Stimulated activated CD4-positive, alpha-beta T cell treated with anti-CD3 and anti-CD28 coated beads, Interleukin-2, amount 100 ng/mL, for 4 hours (primary cell): ENCODE measurements at regions not wholly inside any gene's neighbourhood (a gene's known extent, or its start where the extent isn't known, plus 50 kb on each side); places are given as distances from the start of the nearest gene placed in this dataset.

Experiments used
- DNase-seq: peaks from one replicate; pipeline ENCODE4 v3.0.0-alpha.2; 2020; ENCODE audit warnings: low read depth

DNA sequence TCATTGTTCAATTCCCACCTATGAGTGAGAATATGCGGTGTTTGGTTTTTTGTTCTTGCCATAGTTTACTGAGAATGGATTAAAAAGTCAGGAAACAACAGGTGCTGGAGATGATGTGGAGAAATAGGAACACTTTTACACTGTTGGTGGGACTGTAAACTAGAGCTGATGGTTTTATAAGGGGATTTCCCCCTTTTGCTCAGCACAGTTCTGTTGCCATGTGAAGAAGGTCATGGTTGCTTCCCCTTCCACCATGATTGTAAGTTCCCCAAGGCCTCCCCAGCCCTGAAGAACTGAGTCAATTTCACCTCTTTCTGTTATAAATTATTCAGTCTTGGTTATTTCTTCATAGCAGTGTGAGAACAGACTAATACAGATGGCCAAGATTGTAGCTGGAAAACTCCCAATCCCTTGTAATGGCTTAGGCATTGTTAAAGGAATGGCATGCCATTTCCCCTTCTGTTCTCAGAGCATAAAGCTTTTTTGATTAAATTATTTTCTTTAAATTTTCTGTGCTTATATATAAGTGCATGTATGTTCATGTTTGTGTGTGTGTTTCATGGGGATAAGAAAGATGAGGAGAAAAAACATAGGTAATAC, 144.8 kb downstream of the BACH1 start:
- DNase-seq = no peak

DNA sequence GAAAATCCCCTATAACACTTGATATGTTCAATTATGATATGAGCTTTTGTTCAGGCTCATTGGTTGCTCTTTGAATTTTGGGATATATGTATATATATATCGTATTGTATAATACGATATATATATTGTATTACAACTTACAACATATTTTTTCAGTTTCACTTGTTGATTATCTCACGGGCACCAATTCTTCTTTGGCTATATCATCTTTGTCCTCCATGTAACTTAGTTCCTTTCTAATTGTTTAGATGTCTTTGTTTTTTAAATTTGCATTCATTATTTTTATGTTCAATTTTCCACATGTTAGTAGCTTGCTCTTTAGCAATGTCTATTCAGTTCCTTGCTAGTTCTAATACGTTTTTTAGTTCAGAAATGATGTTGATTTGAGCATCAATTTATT, 150.0 kb downstream of the BACH1 start:
- no peak for DNase-seq

DNA sequence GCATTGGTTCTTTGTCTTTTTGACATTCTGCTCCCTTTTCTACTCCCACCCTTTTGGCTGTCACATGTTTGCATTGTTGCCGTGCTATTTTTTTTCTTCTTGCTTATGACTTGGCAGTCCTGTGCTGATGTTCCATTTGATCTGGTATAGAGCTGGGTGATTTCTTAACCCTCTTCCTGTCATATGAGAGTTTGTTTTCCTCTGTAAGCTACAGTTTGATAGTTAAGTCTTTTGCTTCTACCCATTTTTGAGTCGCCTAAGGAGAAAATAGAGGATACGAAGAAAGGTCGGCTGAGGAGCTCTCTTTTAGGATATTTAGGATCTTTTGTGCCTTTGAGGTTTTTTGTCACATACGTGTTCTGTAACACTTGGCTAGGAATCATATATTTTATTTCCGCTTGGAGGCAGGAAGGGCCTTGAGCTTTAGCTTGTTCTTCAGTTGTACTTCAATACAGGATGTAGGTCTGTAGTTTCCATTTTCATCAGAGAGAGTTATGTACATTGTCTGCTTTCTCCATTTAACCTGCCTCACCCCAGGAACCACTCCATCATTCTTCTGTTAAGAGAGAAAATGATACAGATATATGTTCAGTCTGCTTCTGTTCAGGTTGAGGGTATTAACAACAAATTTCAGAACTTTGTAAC, 150.7 kb downstream of the BACH1 start:
- DNase-seq = no peak

DNA sequence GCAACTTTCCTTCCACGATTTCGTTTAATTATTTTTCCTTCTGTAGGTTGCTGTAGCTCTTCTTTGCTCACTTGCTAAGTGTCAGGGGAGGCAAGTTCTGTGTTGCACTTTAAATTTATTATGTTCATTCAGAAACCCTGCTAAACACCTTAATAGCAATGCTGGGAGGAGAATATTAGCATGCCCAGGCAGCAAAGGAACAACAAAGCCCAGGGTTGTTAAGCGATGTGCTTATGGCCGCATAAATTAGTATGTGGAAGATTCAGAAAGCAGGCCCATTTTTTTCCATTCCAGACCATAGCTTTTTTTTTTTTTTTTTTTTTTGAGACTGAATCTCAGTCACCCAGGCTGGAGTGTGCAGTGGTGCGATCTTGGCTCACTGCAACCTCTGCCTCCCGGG, 151.3 kb downstream of the BACH1 start:
- no peak for DNase-seq

DNA sequence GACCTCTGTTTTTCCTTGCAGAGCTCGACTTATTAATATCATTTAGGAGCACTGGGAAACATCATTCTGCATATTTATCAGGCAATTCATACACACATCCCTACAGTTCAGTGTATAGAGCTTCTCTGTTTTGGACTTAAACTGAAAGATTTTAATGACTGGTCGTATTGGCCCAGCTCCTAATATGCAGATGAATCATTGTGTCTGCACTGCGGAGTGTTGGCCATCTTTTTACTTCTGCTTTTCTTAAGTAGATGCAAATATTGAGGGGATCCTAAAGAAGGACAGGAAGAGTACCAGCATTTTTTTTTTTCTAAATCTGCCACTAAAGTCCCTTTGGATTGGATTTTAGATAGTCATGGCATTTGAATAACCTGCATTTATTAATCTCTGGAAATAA, 154.8 kb downstream of the BACH1 start:
- no peak for DNase-seq

DNA sequence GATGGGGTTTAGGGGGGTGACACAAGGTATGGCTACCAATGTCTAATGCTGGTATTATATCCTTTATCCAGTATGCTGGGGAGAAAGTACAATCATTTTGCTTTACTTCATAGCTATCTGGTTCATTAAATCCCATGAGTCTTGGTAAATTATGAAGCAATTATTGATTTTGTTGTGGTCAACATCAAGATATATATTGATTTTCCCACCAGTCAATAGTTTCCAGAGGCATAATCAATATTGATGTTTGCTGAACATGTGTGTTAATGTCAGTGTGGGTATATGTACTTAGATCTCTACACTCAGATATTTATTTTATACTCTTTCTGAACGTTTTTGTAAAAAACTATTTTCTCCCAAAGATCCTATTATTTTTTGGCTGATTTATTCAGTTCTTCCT, 155.5 kb downstream of the BACH1 start:
- DNase-seq = no peak

DNA sequence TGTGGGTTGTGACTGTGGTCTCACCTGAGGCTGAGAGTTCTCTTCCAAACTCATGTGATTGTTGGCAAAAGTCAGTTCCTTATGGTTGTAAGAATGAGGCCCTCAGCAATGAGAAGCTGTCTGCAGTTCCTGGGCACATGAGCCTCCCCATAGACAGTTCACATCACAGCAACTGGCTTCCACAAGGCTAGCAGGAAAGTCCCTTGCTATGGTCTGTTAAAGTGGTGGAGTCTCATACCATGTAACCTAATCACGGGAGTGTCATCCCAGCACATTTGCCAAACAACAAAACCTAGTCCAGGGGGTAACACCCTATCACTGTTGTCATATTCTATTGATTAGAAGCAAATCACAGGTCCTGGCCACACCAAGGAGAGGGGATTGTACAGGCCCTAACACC, 163.8 kb downstream of the BACH1 start:
- DNase-seq = no peak

DNA sequence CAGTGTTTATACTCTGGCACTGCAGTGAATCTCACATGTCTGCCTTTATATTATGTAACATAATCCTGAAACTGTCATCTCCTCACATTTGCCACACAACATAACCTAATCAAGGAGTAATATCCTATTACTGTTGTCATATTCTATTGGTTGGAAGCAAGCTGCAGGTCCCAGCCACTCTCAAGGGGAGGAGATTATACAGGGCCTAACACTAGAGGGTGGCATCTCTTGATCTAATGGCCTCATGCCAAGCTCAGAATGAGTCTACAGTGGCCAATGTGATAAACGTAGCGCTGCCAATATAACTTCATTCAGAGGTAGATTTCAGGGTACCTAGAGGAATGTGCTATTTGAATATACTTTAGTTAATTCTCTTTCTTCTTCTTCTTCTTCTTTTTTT, 166.8 kb downstream of the BACH1 start:
- no peak for DNase-seq

DNA sequence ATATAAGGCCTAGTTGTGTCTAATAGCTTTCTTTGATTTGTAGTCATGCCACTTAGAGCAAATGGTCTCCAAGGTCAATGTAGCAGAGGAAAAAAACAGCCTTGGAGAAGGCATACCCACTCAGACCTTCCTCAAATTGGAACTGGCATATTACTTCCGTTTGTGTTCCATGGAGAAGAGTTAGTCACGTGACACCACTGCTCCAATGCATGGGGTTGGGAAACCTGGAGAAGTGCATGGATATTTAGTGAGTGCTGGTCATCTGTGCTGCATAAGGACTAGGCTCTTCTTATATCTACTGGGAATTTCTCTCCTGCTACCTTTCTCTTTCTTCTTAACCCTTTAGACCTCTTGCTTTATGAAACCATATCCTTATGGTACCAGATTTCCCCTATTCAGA, 167.8 kb downstream of the BACH1 start:
- no peak for DNase-seq

DNA sequence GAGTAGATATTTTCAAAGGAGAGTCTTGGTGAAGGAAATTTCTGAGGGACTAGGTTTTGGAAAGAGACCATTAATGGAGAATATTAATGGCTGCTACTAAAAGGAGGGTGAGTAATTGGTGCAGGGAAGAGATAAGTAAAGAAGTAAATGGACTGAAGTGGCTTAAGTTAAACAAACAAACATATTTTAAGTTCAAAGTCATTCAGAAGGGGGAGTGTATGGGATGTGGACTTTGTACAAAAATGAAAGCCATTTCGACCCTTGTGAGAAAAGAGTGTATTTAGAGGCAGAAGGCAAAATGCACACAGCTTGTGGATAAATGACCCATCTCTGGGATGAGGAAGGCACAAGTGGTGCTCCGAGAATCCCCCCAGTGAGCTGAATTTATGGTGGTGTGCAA, 171.7 kb downstream of the BACH1 start:
- DNase-seq = no peak

DNA sequence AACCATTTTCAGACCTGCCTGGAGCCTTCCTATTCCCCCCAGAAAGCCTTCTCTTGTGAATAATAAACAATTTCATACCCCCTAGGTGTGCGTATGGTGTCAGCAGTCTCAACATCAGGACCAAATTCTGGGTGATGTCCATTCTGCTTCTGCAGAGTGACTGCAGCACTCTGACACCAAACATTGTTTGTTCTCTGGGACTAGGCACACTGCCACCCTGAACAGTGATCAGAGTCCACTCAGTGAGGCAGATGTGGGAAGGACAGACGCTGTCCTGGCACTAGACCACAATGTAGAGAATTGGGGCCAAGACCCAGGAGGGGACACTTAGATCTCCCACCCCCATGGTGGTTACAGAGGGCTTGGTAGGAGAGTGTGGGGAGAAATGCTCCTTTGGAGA, 175.1 kb downstream of the BACH1 start:
- DNase-seq = no peak

DNA sequence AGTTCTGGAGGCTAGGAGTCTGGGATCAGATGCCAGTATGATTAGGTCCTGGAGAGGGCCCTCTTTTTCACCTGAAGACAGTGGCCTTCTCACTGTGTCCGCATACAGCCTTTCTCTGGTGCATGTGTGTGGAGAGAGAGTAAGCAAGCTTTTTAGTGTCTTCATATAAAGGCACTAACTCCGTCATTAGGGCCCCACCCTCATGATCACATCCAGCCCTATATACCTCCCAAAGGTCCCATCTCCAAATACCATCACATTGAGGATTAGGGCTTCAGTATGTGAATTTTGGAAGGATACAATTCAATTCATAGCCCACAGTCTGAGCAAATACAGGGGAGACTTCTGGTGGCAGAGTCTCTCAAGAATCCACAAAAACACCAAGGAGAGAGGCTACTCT, 176.6 kb downstream of the BACH1 start:
- DNase-seq = no peak

DNA sequence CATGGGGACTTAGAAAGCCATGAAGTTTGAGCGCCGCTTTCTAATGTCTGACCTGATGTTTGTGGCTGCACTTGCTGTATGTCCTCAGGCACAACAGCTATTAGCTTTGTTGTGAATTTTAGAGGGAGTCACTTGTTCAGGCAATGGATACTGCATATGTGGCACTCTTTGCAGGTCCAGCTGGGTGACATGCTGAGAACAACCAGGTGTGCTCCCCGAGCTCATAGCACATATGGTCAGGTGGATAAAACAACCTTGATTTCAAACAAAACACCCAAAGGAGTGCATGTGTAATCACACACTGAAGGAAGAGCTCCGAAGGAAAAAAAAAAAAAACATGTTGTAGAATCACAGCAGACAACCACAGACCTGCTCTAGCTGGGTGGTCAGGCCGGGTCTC, 178.6 kb downstream of the BACH1 start:
- no peak for DNase-seq

DNA sequence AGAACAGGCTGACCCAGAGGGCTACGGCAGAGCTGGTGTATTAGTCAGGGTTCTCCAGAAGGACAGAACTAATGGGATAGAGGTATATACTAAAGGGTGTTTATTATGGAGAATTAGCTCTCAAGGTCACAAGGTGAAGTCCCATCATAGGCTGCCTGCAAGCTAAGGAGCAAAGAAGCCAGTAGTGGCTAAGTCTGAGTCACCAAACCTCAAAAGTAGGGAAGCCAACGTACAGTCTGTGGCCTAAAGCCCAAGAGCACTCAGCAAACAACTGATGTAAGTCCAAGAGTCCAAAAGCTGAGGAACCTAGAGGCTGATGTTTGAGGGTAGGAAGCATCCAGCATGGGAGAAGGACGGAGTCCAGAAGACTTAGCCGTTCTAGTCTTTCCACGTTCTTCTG, 179.2 kb downstream of the BACH1 start:
- no peak for DNase-seq

DNA sequence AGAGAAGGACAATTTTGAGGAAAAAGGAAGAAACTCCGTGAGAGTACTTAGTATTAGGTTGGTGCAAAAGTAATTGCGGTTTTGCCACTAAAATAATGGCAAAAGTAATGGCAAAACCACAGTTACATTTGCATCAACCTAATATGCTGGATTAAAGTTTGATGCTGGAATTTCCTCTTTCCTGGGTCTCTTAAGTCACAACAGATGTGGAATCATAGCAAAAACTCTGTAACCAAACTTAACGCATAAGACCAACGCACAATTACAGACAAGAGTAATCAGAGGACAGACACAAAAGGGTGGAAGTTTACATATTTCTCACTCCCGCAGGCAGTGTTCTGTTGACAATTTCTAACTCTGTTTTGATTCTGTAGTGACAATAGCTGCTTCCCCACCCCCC, 182.4 kb downstream of the BACH1 start:
- no peak for DNase-seq

DNA sequence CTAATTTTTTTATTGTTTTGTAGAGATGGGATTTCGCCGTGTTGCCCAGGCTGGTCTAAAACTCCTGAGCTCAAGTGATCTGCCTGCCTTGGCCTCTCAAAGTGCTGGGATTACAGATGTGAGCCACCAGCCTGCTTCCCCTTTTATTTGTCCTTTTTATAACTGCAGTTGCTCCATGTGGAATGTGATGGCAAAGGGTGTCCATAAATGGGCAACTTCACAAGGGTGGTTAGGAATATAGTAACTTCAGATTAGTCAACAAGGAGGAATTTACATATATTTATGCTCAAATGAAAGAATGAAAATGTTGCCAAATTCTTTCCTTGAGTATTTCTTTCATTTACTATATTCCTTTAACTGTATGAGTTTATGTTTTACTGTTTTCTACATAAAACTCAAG, 182.9 kb downstream of the BACH1 start:
- no peak for DNase-seq

DNA sequence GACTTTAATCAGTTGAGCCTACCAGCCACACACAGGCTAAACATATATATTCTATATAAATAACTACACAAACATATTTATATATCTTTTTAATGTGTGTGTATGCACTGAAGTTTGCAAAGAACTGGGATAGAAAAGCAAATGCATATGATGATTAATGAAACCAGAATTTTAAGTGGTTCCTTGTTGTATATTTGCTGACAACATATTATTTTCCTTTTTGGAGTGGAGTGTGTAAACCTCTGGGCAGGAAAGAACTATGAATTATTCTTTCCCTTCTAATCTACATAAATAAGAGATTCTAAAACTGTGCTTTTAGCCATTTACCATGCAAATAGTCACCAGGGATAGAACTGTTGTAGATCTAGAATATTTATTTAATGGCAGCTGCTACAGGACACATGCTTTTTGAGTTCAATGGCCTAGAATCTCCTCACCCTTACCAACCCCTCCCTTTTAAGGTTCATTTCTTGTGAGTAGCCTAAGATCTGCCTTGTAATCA, 187.6 kb downstream of the BACH1 start:
- no peak for DNase-seq
